HFFc6 (cell line): ENCODE measurements at regions not wholly inside any gene's neighbourhood (a gene's known extent, or its start where the extent isn't known, plus 50 kb on each side); places are given as distances from the start of the nearest gene placed in this dataset.

Experiments
- DNase-seq: peaks from one replicate; pipeline ENCODE4 v3.0.0-alpha.2; 2018
- H3K27ac Mint-ChIP-seq: 2 replicates; pipeline ENCODE4 v1.8.0; 2020; ENCODE audit warnings: mild to moderate bottlenecking, mixed read lengths
- H3K27me3 Mint-ChIP-seq: 2 replicates; pipeline ENCODE4 v1.8.0; 2021; ENCODE audit warnings: mild to moderate bottlenecking, moderate library complexity, mixed read lengths; ENCODE audit not compliant: insufficient read depth
- H3K36me3 Mint-ChIP-seq: 2 replicates; pipeline ENCODE4 v1.8.0; 2021; ENCODE audit warnings: low read depth, mixed read lengths
- H3K4me1 Mint-ChIP-seq: 2 replicates; pipeline ENCODE4 v1.8.0; 2020; ENCODE audit warnings: low read depth, mixed read lengths
- H3K4me3 Mint-ChIP-seq: 2 replicates; pipeline ENCODE4 v1.8.0; 2020; ENCODE audit warnings: mild to moderate bottlenecking, moderate library complexity, mixed read lengths
- H3K9me3 Mint-ChIP-seq: 2 replicates; pipeline ENCODE4 v1.8.0; 2020; ENCODE audit warnings: mild to moderate bottlenecking, mixed read lengths
- TF ChIP-seq, protein P1 (sequence below): fragments of 200-600 bp; sonication (generic); IDR thresholded peaks from 2 replicates; pipeline ENCODE4 v1.5.0; 2021; ENCODE audit warnings: antibody characterized with exemption, mild to moderate bottlenecking

DNA sequence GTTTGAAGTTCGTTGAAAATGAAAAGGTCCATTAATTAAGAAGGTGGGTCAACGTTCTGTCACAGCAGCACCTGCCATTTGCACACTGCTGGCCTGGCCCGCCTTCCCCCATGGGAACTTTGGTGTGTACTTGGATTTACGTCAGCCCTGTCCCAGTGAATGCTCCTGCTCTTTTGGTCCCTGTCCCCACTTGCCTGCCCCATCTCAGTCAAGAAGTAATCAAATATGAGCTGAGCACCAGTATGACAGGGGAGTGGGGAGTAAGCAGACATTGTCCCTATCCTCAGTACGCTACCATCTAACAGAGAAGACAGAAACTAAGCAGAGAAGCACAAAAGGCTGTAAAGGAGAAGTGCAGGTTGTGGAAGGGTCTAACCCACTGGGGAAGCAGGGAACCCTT lies 65.1 kb downstream of the SLC4A3 start:
- peaks cover 10% of the 10 kb centered on the region for H3K36me3 Mint-ChIP-seq
- peaks cover 5% of the 10 kb centered on the region for H3K27me3 Mint-ChIP-seq
- TF ChIP-seq, protein P1, sequence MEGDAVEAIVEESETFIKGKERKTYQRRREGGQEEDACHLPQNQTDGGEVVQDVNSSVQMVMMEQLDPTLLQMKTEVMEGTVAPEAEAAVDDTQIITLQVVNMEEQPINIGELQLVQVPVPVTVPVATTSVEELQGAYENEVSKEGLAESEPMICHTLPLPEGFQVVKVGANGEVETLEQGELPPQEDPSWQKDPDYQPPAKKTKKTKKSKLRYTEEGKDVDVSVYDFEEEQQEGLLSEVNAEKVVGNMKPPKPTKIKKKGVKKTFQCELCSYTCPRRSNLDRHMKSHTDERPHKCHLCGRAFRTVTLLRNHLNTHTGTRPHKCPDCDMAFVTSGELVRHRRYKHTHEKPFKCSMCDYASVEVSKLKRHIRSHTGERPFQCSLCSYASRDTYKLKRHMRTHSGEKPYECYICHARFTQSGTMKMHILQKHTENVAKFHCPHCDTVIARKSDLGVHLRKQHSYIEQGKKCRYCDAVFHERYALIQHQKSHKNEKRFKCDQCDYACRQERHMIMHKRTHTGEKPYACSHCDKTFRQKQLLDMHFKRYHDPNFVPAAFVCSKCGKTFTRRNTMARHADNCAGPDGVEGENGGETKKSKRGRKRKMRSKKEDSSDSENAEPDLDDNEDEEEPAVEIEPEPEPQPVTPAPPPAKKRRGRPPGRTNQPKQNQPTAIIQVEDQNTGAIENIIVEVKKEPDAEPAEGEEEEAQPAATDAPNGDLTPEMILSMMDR, result no peak
- no peak overlapping the region for H3K27ac Mint-ChIP-seq
- H3K4me1 Mint-ChIP-seq, result peaks cover 42% of the 10 kb centered on the region
- H3K4me3 Mint-ChIP-seq, result no peak overlapping the region
- H3K9me3 Mint-ChIP-seq, result no peaks in the 10 kb centered on the region
- no peak for DNase-seq

DNA sequence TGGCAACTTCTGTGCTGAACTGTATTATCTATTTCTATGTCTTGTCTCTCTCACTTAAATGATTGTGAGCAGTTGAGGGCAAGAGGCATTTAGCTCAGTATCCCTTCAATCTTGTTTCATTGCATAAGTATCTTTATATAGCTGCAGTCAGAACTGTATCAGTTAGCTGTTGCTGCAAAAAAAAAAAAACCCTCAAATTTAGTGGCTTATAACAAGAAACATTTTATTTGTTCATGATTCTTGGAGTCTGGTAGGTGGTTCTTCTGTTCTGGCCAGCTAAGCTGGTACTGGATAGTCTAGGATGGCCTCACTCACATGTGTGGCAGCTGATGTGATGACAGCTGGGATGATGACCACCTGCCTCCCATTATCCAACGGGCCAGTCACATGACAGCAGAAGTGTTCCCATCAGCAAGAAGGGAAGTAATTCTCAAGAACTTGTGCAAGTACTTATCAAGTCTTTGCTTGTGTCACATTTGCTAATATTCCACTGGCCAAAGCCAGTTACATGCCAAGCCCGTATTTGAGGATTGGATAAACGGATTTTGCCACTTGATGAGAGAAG lies 67.8 kb downstream of the SLC4A3 start:
- H3K4me3 Mint-ChIP-seq, result no peak overlapping the region
- DNase-seq, result no peak
- H3K27me3 Mint-ChIP-seq, result peaks cover 13% of the 10 kb centered on the region
- no peaks in the 10 kb centered on the region for H3K9me3 Mint-ChIP-seq
- no peak overlapping the region for H3K27ac Mint-ChIP-seq
- H3K36me3 Mint-ChIP-seq, result peaks cover 6% of the 10 kb centered on the region
- peaks cover 20% of the 10 kb centered on the region for H3K4me1 Mint-ChIP-seq
- TF ChIP-seq, protein P1, result no peak

- Mint-ChIP-seq H3K27me3 (peaks cover 16% of the 10 kb centered on the region), H3K36me3 (peaks cover 6% of the 10 kb centered on the region), H3K27ac (no peak overlapping the region), H3K9me3 (no peaks in the 10 kb centered on the region), H3K4me3 (no peak overlapping the region), H3K4me1 (peaks cover 18% of the 10 kb centered on the region)
- TF ChIP-seq, protein P1, result no peak
- no peak for DNase-seq
Measured at GRCh38 chr2:219697811-219698747, 70.6 kb downstream of the SLC4A3 start.

- TF ChIP-seq, protein P1, result no peak
- no peak for DNase-seq
Measured at GRCh38 chr2:219698748-219699439, 71.5 kb downstream of the SLC4A3 start.

GRCh38 chr2:219699440-219699821 lies 72.0 kb downstream of the SLC4A3 start:
- no peaks in the 10 kb centered on the region for H3K9me3 Mint-ChIP-seq
- TF ChIP-seq, protein P1, result no peak
- no peak overlapping the region for H3K27ac Mint-ChIP-seq
- DNase-seq, result no peak
- peaks cover 18% of the 10 kb centered on the region for H3K27me3 Mint-ChIP-seq
- H3K4me1 Mint-ChIP-seq, result peaks cover 25% of the 10 kb centered on the region
- peaks cover 6% of the 10 kb centered on the region for H3K36me3 Mint-ChIP-seq
- no peak overlapping the region for H3K4me3 Mint-ChIP-seq

More at GRCh38 chr2:219698748-219699439, 71.5 kb downstream of the SLC4A3 start:
- Mint-ChIP-seq H3K9me3 (no peaks in the 10 kb centered on the region), H3K36me3 (peaks cover 6% of the 10 kb centered on the region), H3K4me1 (peaks cover 25% of the 10 kb centered on the region), H3K27ac (no peak overlapping the region), H3K4me3 (no peak overlapping the region), H3K27me3 (peaks cover 18% of the 10 kb centered on the region)
